ENCODE measurements at regions not wholly inside any gene's neighbourhood (a gene's known extent, or its start where the extent isn't known, plus 50 kb on each side); places are given as distances from the start of the nearest gene placed in this dataset.

GRCh38 chr15:97473627-97474026 lies 486.9 kb upstream of the ARRDC4 start:
- TF ChIP-seq POLR2AphosphoS5 (IDR thresholded peaks at IDR 0.05; ENCODE audit: low read depth, low read length) (no peak), REST (IDR thresholded peaks at IDR 0.05; ENCODE audit: insufficient read depth in 1 of 2, low read depth in 2 of 2, low read length in 2 of 2) (no peak), FOXP2 (optimal IDR thresholded peaks at IDR 0.05; ENCODE audit: borderline replicate concordance, extremely low read depth, extremely low read length, insufficient read depth) (no peak), TAF1 (IDR thresholded peaks at IDR 0.05; ENCODE audit: borderline replicate concordance, insufficient read depth, low read length) (no peak), SIN3A (IDR thresholded peaks at IDR 0.05; ENCODE audit: borderline replicate concordance, insufficient read depth, low read length) (no peak)

GRCh38 chr15:97479957-97480356 lies 480.5 kb upstream of the ARRDC4 start:
- TF ChIP-seq POLR2AphosphoS5 (IDR thresholded peaks at IDR 0.05; ENCODE audit: low read depth, low read length) (no peak), REST (IDR thresholded peaks at IDR 0.05; ENCODE audit: insufficient read depth in 1 of 2, low read depth in 2 of 2, low read length in 2 of 2) (no peak), FOXP2 (optimal IDR thresholded peaks at IDR 0.05; ENCODE audit: borderline replicate concordance, extremely low read depth, extremely low read length, insufficient read depth) (no peak), SIN3A (IDR thresholded peaks at IDR 0.05; ENCODE audit: borderline replicate concordance, insufficient read depth, low read length) (no peak), TAF1 (IDR thresholded peaks at IDR 0.05; ENCODE audit: borderline replicate concordance, insufficient read depth, low read length) (no peak)

GRCh38 chr15:97482521-97482920 lies 478.0 kb upstream of the ARRDC4 start:
- no peak for TF ChIP-seq FOXP2 (optimal IDR thresholded peaks at IDR 0.05; ENCODE audit: borderline replicate concordance, extremely low read depth, extremely low read length, insufficient read depth)
- TF ChIP-seq SIN3A (IDR thresholded peaks at IDR 0.05; ENCODE audit: borderline replicate concordance, insufficient read depth, low read length) = no peak
- TF ChIP-seq TAF1 (IDR thresholded peaks at IDR 0.05; ENCODE audit: borderline replicate concordance, insufficient read depth, low read length) = no peak
- no peak for TF ChIP-seq REST (IDR thresholded peaks at IDR 0.05; ENCODE audit: insufficient read depth in 1 of 2, low read depth in 2 of 2, low read length in 2 of 2)
- TF ChIP-seq POLR2AphosphoS5 (IDR thresholded peaks at IDR 0.05; ENCODE audit: low read depth, low read length) = no peak

- TF ChIP-seq FOXP2 (optimal IDR thresholded peaks at IDR 0.05; ENCODE audit: borderline replicate concordance, extremely low read depth, extremely low read length, insufficient read depth) = no peak
- TF ChIP-seq REST (IDR thresholded peaks at IDR 0.05; ENCODE audit: insufficient read depth in 1 of 2, low read depth in 2 of 2, low read length in 2 of 2) = no peak
- no peak for TF ChIP-seq SIN3A (IDR thresholded peaks at IDR 0.05; ENCODE audit: borderline replicate concordance, insufficient read depth, low read length)
- no peak for TF ChIP-seq POLR2AphosphoS5 (IDR thresholded peaks at IDR 0.05; ENCODE audit: low read depth, low read length)
- TF ChIP-seq TAF1 (IDR thresholded peaks at IDR 0.05; ENCODE audit: borderline replicate concordance, insufficient read depth, low read length) = no peak
These were observed 477.3 kb upstream of the ARRDC4 start for GRCh38 chr15:97483232-97483631.

- TF ChIP-seq FOXP2 (optimal IDR thresholded peaks at IDR 0.05; ENCODE audit: borderline replicate concordance, extremely low read depth, extremely low read length, insufficient read depth) (no peak), TAF1 (IDR thresholded peaks at IDR 0.05; ENCODE audit: borderline replicate concordance, insufficient read depth, low read length) (no peak), POLR2AphosphoS5 (IDR thresholded peaks at IDR 0.05; ENCODE audit: low read depth, low read length) (no peak)
These were observed 470.1 kb upstream of the ARRDC4 start for GRCh38 chr15:97490429-97490828.

Data from PFSK-1 (cell line).